Fibroblast of skin of back (primary cell): ENCODE measurements at regions not wholly inside any gene's neighbourhood (a gene's known extent, or its start where the extent isn't known, plus 50 kb on each side); places are given as distances from the start of the nearest gene placed in this dataset.
"Not testable (repeated sequence)": the region's sequence is repeated elsewhere in the genome, so short reads cannot be mapped to it uniquely, and the experiment has no call there.

ENCODE experiments used
- DNase-seq: peaks from one replicate; pipeline ENCODE4 v3.0.0-alpha.2; 2013

- DNase-seq: no peak
These were observed 282.8 kb upstream of the MGMT start for GRCh38 chr10:129184196-129184595.

- no peak for DNase-seq
These were observed 279.7 kb upstream of the MGMT start for GRCh38 chr10:129187331-129187730.

GRCh38 chr10:129191797-129192196 lies 275.2 kb upstream of the MGMT start:
- no peak for DNase-seq

GRCh38 chr10:129192344-129193128 lies 274.5 kb upstream of the MGMT start:
- DNase-seq: peak; percentile 7

GRCh38 chr10:129193148-129193547 lies 273.9 kb upstream of the MGMT start:
- DNase-seq: peak; percentile 23

- no peak for DNase-seq
These were observed 272.7 kb upstream of the MGMT start for GRCh38 chr10:129194181-129194870.

- no peak for DNase-seq
These were observed 267.2 kb upstream of the MGMT start for GRCh38 chr10:129199826-129200225.

GRCh38 chr10:129203819-129204218 lies 263.2 kb upstream of the MGMT start:
- DNase-seq: no peak

GRCh38 chr10:129207297-129207696 lies 259.7 kb upstream of the MGMT start:
- DNase-seq: no peak

- DNase-seq: no peak
These were observed 256.2 kb upstream of the MGMT start for GRCh38 chr10:129210876-129211275.

- DNase-seq: no peak
These were observed 253.8 kb upstream of the MGMT start for GRCh38 chr10:129213256-129213655.

GRCh38 chr10:129213996-129214395 lies 253.0 kb upstream of the MGMT start:
- DNase-seq: not testable (repeated sequence)

- no peak for DNase-seq
These were observed 247.7 kb upstream of the MGMT start for GRCh38 chr10:129219364-129219763.

- DNase-seq: no peak
These were observed 244.6 kb upstream of the MGMT start for GRCh38 chr10:129222436-129222835.

GRCh38 chr10:129223363-129223762 lies 243.7 kb upstream of the MGMT start:
- no peak for DNase-seq

- no peak for DNase-seq
These were observed 243.0 kb upstream of the MGMT start for GRCh38 chr10:129224065-129224464.

GRCh38 chr10:129231821-129232220 lies 235.2 kb upstream of the MGMT start:
- no peak for DNase-seq

- no peak for DNase-seq
These were observed 233.5 kb upstream of the MGMT start for GRCh38 chr10:129233351-129234148.

- no peak for DNase-seq
These were observed 230.8 kb upstream of the MGMT start for GRCh38 chr10:129236274-129236691.

- no peak for DNase-seq
These were observed 225.6 kb upstream of the MGMT start for GRCh38 chr10:129241461-129241860.

GRCh38 chr10:129244298-129244697 lies 222.7 kb upstream of the MGMT start:
- DNase-seq: no peak

- DNase-seq: no peak
These were observed 222.3 kb upstream of the MGMT start for GRCh38 chr10:129244757-129245156.

GRCh38 chr10:129253161-129253864 lies 213.7 kb upstream of the MGMT start:
- DNase-seq: no peak
